GM12875 (cell line): ENCODE measurements at regions not wholly inside any gene's neighbourhood (a gene's known extent, or its start where the extent isn't known, plus 50 kb on each side); places are given as distances from the start of the nearest gene placed in this dataset.

Experiments used
- H3K4me3 ChIP-seq: one replicate; pipeline ENCODE4 v1.5.1; 2011; ENCODE audit warnings: low read depth, low read length, control low read depth
- TF ChIP-seq, protein P1 (sequence below): IDR thresholded peaks from 2 replicates; pipeline ENCODE4 v1.5.1; 2011; ENCODE audit warnings: low read depth, mild to moderate bottlenecking, control low read depth, inconsistent platforms, low read length, moderate library complexity, borderline replicate concordance; ENCODE audit not compliant: insufficient read depth

- TF ChIP-seq, protein P1, sequence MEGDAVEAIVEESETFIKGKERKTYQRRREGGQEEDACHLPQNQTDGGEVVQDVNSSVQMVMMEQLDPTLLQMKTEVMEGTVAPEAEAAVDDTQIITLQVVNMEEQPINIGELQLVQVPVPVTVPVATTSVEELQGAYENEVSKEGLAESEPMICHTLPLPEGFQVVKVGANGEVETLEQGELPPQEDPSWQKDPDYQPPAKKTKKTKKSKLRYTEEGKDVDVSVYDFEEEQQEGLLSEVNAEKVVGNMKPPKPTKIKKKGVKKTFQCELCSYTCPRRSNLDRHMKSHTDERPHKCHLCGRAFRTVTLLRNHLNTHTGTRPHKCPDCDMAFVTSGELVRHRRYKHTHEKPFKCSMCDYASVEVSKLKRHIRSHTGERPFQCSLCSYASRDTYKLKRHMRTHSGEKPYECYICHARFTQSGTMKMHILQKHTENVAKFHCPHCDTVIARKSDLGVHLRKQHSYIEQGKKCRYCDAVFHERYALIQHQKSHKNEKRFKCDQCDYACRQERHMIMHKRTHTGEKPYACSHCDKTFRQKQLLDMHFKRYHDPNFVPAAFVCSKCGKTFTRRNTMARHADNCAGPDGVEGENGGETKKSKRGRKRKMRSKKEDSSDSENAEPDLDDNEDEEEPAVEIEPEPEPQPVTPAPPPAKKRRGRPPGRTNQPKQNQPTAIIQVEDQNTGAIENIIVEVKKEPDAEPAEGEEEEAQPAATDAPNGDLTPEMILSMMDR, result no peak
- no peak overlapping the region for H3K4me3 ChIP-seq
Observed at GRCh38 chr7:156104501-156105336, 292.5 kb upstream of the SHH start.

DNA sequence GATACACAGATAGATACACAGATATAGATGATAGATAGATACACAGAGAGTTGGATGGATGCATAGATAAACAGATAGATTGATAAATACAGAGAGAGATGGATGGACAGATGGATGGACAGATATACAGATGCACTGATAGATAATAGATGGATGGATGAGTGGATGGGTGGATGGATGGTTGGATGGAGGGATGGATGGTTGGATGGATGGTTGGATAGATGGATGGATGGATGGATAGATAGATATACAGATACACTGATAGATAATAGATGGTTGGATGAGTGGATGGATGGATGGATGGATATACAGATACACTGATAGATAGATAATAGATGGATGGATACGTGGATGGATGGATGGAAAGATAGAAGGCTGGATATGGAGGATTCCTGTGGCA is 290.0 kb upstream of the SHH start:
- TF ChIP-seq, protein P1, result no peak
- H3K4me3 ChIP-seq, result no peak overlapping the region

DNA sequence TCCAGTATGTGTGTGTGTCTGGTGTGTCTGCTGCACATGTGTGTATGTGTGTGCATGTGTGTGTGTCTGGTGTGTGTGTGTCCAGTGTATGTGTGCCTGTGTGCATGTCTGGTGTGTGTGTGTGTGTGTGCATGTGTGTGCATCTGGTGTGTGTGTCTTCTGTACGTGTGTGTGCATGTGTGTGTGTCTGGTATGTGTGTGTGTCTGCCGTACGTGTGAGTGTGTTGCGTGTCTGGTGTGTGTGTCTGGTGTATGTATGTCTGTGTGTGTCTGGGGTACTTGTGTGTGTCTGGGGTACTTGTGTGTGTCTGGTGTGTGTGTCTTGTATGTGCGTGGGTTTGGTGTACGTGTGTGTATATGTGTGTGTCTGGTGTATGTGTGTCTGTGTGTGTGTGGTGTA is 289.1 kb upstream of the SHH start:
- H3K4me3 ChIP-seq, result no peak overlapping the region
- TF ChIP-seq, protein P1, result no peak

DNA sequence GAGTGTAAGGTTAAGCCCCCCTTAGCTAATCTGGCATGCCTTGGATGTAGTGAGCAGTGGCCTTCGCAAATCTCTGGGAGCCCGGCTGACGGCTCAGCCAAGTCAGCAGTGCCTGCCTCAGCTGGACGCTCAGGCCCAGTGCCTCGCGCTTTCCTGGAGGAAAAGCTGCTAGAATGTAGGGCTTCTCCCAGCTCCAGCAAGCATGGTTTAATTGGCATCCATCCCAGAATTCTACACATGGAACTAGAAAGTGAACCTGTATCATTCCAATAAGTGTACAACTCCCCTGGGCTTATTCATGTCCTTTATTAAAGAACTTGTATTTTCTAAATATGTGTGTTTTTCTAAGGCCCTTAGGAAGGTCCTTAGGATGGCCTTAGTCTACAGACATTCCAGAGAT is 287.8 kb upstream of the SHH start:
- no peak overlapping the region for H3K4me3 ChIP-seq
- TF ChIP-seq, protein P1, result no peak

DNA sequence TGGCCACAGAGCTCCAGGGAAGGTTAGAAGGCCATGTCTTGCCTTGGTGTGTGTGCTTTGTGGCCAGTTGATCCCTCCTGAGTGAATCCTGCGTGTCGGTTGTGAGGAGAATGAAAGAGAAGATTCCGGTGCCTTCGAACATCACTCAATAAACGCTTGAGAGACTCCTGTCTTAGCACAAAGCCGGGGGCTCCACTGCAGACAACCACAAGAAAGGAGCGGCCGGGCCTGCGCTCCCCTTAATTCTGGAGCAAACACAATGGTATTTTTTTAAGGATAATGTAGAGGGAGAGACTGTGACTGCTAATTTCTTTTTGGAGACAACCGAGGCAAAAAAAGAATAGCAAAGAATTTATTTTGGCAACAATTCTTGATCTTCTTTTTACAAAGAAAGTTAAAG is 286.8 kb upstream of the SHH start:
- TF ChIP-seq, protein P1, result no peak

GRCh38 chr7:156096771-156097538 is 284.7 kb upstream of the SHH start:
- TF ChIP-seq, protein P1, result 0 out of 2 replicates have a peak, but pooled peaks have one; percentile 0
- H3K4me3 ChIP-seq, result no peak overlapping the region

More for the DNA sequence above, 286.8 kb upstream of the SHH start:
- H3K4me3 ChIP-seq, result no peak overlapping the region

DNA sequence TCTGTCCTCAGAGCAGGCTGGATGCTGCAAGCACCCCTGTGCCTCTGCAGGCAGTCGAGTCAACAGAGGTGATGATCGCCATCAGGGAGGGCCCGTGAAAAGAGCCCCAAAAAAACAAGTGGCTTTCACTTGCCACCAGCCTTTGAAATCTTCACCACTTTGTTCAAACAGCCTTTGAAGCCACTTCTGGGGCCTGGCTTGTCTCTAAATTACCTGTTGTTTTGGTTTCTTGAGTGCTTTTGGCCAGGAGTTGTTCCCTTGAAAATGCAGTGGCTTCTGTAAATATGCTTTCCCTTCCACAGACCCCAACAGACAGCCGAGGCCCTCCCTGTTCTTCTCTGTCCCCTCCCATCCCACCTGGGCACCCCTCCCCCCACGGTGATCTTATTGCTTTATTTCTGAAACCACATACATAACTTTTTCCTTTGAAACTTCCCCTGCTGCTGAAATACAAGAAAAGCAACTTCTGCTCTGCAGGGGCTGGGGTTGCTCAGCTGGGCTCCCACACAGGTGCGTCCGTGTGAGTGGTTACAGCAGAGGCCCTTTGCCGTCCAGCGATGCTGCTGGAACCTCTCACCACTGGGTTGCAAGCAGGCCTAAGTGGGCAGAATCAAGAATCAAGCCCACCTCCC is 283.8 kb upstream of the SHH start:
- H3K4me3 ChIP-seq, result no peak overlapping the region
- TF ChIP-seq, protein P1, result no peak
